Left ventricle myocardium superior (tissue), 1 donor: ENCODE measurements at regions not wholly inside any gene's neighbourhood (a gene's known extent, or its start where the extent isn't known, plus 50 kb on each side); places are given as distances from the start of the nearest gene placed in this dataset.
A peak's percentile ranks its signal among the peaks of the same experiment; 100 is the strongest.

Experiments used
- ATAC-seq: fragments of 200-7000 bp; cut with Tn5 transposase; one replicate; pipeline ENCODE4 v1.9.1; 2020; ENCODE audit warnings: mild to moderate bottlenecking, moderate library complexity
- DNase-seq: peaks from one replicate; pipeline ENCODE4 v3.0.0-alpha.2; 2020
- intact Hi-C: fragments of 100-400 bp; cut with micrococcal nuclease; formaldehyde crosslinking; loops from one replicate; pipeline ENCODE4 v1.11.0; 2022
- donor health status: DM: no; HTN: yes; CAD: no; lungs with severe emphysema.

GRCh38 chr9:13596383-13596970 lies 317.0 kb upstream of the MPDZ start:
- DNase-seq (no peak), ATAC-seq (no peak)
- intact Hi-C loops: no loop called here

- ATAC-seq: no peak
- intact Hi-C loops: no loop called here
- no peak for DNase-seq
Measured at GRCh38 chr9:13590996-13591395, 311.5 kb upstream of the MPDZ start.

- ATAC-seq (no peak), DNase-seq (no peak)
- intact Hi-C loops: no loop called here
Measured at GRCh38 chr9:13589034-13589737, 309.7 kb upstream of the MPDZ start.

- DNase-seq: no peak
- intact Hi-C loops: no loop called here
- peak; percentile 77 for ATAC-seq
Measured at GRCh38 chr9:13588151-13589033, 308.9 kb upstream of the MPDZ start.

GRCh38 chr9:13587571-13587970 lies 308.1 kb upstream of the MPDZ start:
- intact Hi-C loops: no loop called here
- ATAC-seq: no peak
- no peak for DNase-seq

- intact Hi-C loops: no loop called here
- DNase-seq (no peak), ATAC-seq (no peak)
Measured at GRCh38 chr9:13586587-13587374, 307.3 kb upstream of the MPDZ start.

GRCh38 chr9:13580760-13581159 lies 301.3 kb upstream of the MPDZ start:
- no peak for DNase-seq
- intact Hi-C loops: no loop called here

GRCh38 chr9:13580131-13580530 lies 300.6 kb upstream of the MPDZ start:
- intact Hi-C loops: no loop called here
- DNase-seq: no peak
- no peak for ATAC-seq

More at GRCh38 chr9:13580760-13581159, 301.3 kb upstream of the MPDZ start:
- no peak for ATAC-seq

- ATAC-seq (no peak), DNase-seq (no peak)
- intact Hi-C loops: no loop called here
Measured at GRCh38 chr9:13576101-13576500, 296.6 kb upstream of the MPDZ start.

- DNase-seq (no peak), ATAC-seq (peak; percentile 75)
- intact Hi-C loops: no loop called here
Measured at GRCh38 chr9:13575558-13575957, 296.1 kb upstream of the MPDZ start.

- ATAC-seq: peak; percentile 74
- DNase-seq: no peak
- intact Hi-C loops: no loop called here
Measured at GRCh38 chr9:13570068-13570974, 290.8 kb upstream of the MPDZ start.

GRCh38 chr9:13569602-13570067 lies 290.1 kb upstream of the MPDZ start:
- DNase-seq (no peak), ATAC-seq (no peak)
- intact Hi-C loops: loop anchor here (10.0 kb wide), 1 partner anchor 775 kb away; no protein-coding TSS in a partner anchor

- peak; percentile 47 for ATAC-seq
- no peak for DNase-seq
- intact Hi-C loops: loop anchor here (10.0 kb wide), 1 partner anchor 776 kb away; no protein-coding TSS in a partner anchor
Measured at GRCh38 chr9:13568841-13569601, 289.5 kb upstream of the MPDZ start.

- ATAC-seq (peak; percentile 49), DNase-seq (no peak)
- intact Hi-C loops: loop anchor here (10.0 kb wide), 1 partner anchor 776 kb away; no protein-coding TSS in a partner anchor
Measured at GRCh38 chr9:13568405-13568804, 288.9 kb upstream of the MPDZ start.

GRCh38 chr9:13567833-13568232 lies 288.3 kb upstream of the MPDZ start:
- DNase-seq (no peak), ATAC-seq (no peak)
- intact Hi-C loops: loop anchor here (10.0 kb wide), 1 partner anchor 777 kb away; no protein-coding TSS in a partner anchor

GRCh38 chr9:13557746-13558145 lies 278.3 kb upstream of the MPDZ start:
- DNase-seq: no peak
- intact Hi-C loops: no loop called here
- ATAC-seq: peak; percentile 95

- no peak for ATAC-seq
- DNase-seq: no peak
- intact Hi-C loops: no loop called here
Measured at GRCh38 chr9:13556656-13557055, 277.2 kb upstream of the MPDZ start.
